Lower leg skin (tissue), 4 donors: ENCODE measurements at regions not wholly inside any gene's neighbourhood (a gene's known extent, or its start where the extent isn't known, plus 50 kb on each side); places are given as distances from the start of the nearest gene placed in this dataset.

Experiments
- DNase-seq, 2 donors: peaks; one replicate each; pipeline ENCODE4 v3.0.0-alpha.2; 2019; ENCODE audit warnings: low spot score in 2 of 2
- H3K4me3 ChIP-seq: fragments of 200-600 bp; sonication (generic); 2 replicates; pipeline ENCODE4 v1.5.1; 2017; ENCODE audit warnings: mild to moderate bottlenecking, low read depth; ENCODE audit not compliant: poor library complexity, severe bottlenecking
- CTCF ChIP-seq, 3 donors: fragments of 450-650 bp; IDR thresholded peaks; one replicate each; pipeline ENCODE4 v1.5.1; 2016; ENCODE audit warnings: antibody characterized with exemption in 3 of 3, mild to moderate bottlenecking in 3 of 3, moderate library complexity in 2 of 3
- POLR2A ChIP-seq, 2 donors: fragments of 450-650 bp; IDR thresholded peaks; one replicate each; pipeline ENCODE4 v1.6.1; 2016 to 2017; ENCODE audit warnings: antibody characterized with exemption in 2 of 2, mild to moderate bottlenecking in 1 of 2, moderate library complexity in 1 of 2
- WGBS, 2 donors: methylation state at CpG; one replicate each; pipeline ENCODE4 v1.1.5; 2018; 5-methylcytosine and 5-hydroxymethylcytosine counted together
- intact Hi-C: fragments of 100-400 bp; cut with DNase I; formaldehyde crosslinking; loops from one replicate; pipeline ENCODE4 v1.15.0; 2023; ENCODE audit warnings: low total_unique reads

GRCh38 chr10:78148961-78149612, 115.4 kb downstream of the RPS24 start:
- WGBS, 2 donors: 14 to 29% methylated on average over 4 of the region's 4 CpGs
- intact Hi-C loops: no loop called here
- DNase-seq: no peak
- TF ChIP-seq POLR2A (IDR thresholded peaks at IDR 0.05): no peak
- no peak for TF ChIP-seq CTCF (IDR thresholded peaks at IDR 0.05)
- H3K4me3 ChIP-seq: no peak overlapping the region

- intact Hi-C loops: no loop called here
- WGBS, 2 donors: 92 to 97% methylated on average over 4 of the region's 4 CpGs
- no peak for TF ChIP-seq POLR2A (IDR thresholded peaks at IDR 0.05)
- no peak for TF ChIP-seq CTCF (IDR thresholded peaks at IDR 0.05)
- no peak for DNase-seq
- no peak overlapping the region for H3K4me3 ChIP-seq
These were observed 117.1 kb downstream of the RPS24 start for GRCh38 chr10:78150756-78151155.

- DNase-seq: no peak
- H3K4me3 ChIP-seq: no peak overlapping the region
- TF ChIP-seq POLR2A (IDR thresholded peaks at IDR 0.05) (no peak), CTCF (IDR thresholded peaks at IDR 0.05) (no peak)
- intact Hi-C loops: no loop called here
- WGBS, 2 donors: 88 to 95% methylated on average over 2 of the region's 2 CpGs
These were observed 122.1 kb downstream of the RPS24 start for GRCh38 chr10:78155722-78156121.

- WGBS, 2 donors: 74 to 77% methylated on average over 5 of the region's 5 CpGs
- no peak for DNase-seq
- intact Hi-C loops: no loop called here
- H3K4me3 ChIP-seq: no peak overlapping the region
- TF ChIP-seq CTCF (IDR thresholded peaks at IDR 0.05) (no peak), POLR2A (IDR thresholded peaks at IDR 0.05) (no peak)
These were observed 126.9 kb downstream of the RPS24 start for GRCh38 chr10:78160591-78160990.

GRCh38 chr10:78162853-78163252, 129.2 kb downstream of the RPS24 start:
- no peak for TF ChIP-seq POLR2A (IDR thresholded peaks at IDR 0.05)
- no peak for TF ChIP-seq CTCF (IDR thresholded peaks at IDR 0.05)
- intact Hi-C loops: no loop called here
- 92 to 97% methylated on average over 3 of the region's 3 CpGs for WGBS, 2 donors
- H3K4me3 ChIP-seq: no peak overlapping the region
- no peak for DNase-seq

GRCh38 chr10:78164702-78165101, 131.0 kb downstream of the RPS24 start:
- no peak for TF ChIP-seq POLR2A (IDR thresholded peaks at IDR 0.05)
- no peak for TF ChIP-seq CTCF (IDR thresholded peaks at IDR 0.05)
- intact Hi-C loops: no loop called here
- DNase-seq: no peak
- no peak overlapping the region for H3K4me3 ChIP-seq
- 80 to 81% methylated on average over 16 of the region's 16 CpGs for WGBS, 2 donors
